IMR-90 (cell line): ENCODE measurements at regions not wholly inside any gene's neighbourhood (a gene's known extent, or its start where the extent isn't known, plus 50 kb on each side); places are given as distances from the start of the nearest gene placed in this dataset.

Experiments used
- ATAC-seq: fragments of 200-7000 bp; cut with Tn5 transposase; 2 replicates; pipeline ENCODE4 v1.9.1; 2020; ENCODE audit warnings: low read depth, mild to moderate bottlenecking, moderate library complexity
- BruUV-seq: library from RNA; stranded (reverse); fragments of 400-500 nt; replicated peaks from 2 replicates; lab custom pipeline; 2021; lab: Mats Ljungman, UMichigan
- CTCF ChIA-PET: fragments of 300-600 bp; formaldehyde crosslinking; extraction: SDS; loops from one replicate; lab custom pipeline; 2021; ENCODE audit warnings: antibody characterized with exemption; lab: Yijun Ruan, JAX
- POLR2A ChIA-PET: fragments of 300-600 bp; sonication (Branson Sonifier 250); formaldehyde crosslinking; loops from one replicate; lab custom pipeline; 2022; ENCODE audit warnings: antibody characterized with exemption; ENCODE audit not compliant: unreplicated experiment; lab: Charles Lee
- DNase-seq: peaks from one replicate; pipeline ENCODE4 v3.0.0; 2013
- H2AFZ ChIP-seq: replicated peaks from 2 replicates; pipeline ENCODE3; 2013; ENCODE audit warnings: low read length, mild to moderate bottlenecking; ENCODE audit not compliant: poor library complexity
- H2AK5ac ChIP-seq: 2 replicates; pipeline ENCODE4 v1.6.1; 2013; ENCODE audit warnings: low read depth, low read length, inconsistent platforms
- H2AK9ac ChIP-seq: replicated peaks from 2 replicates; pipeline ENCODE3; 2013; ENCODE audit warnings: mild to moderate bottlenecking, low read depth, low read length, moderate library complexity; ENCODE audit not compliant: poor library complexity
- H2BK120ac ChIP-seq: 2 replicates; pipeline ENCODE4 v1.6.1; 2013; ENCODE audit warnings: low read depth, low read length, inconsistent platforms
- H2BK15ac ChIP-seq: 3 replicates; pipeline ENCODE4 v1.6.1; 2013; ENCODE audit warnings: low read depth, low read length, inconsistent platforms
- H2BK20ac ChIP-seq: 2 replicates; pipeline ENCODE4 v1.6.1; 2013; ENCODE audit warnings: low read depth, mild to moderate bottlenecking, inconsistent platforms, low read length, moderate library complexity
- H2BK5ac ChIP-seq: 2 replicates; pipeline ENCODE4 v1.6.1; 2013; ENCODE audit warnings: mild to moderate bottlenecking, low read depth, low read length, inconsistent platforms; ENCODE audit not compliant: poor library complexity, severe bottlenecking
- H3K14ac ChIP-seq: replicated peaks from 2 replicates; pipeline ENCODE4 v1.6.1; 2013; ENCODE audit warnings: low read depth, low read length, inconsistent platforms
- H3K18ac ChIP-seq: 2 replicates; pipeline ENCODE4 v1.6.1; 2013; ENCODE audit warnings: low read depth, low read length, control low read depth
- H3K23ac ChIP-seq: 2 replicates; pipeline ENCODE4 v1.6.1; 2013; ENCODE audit warnings: low read depth, low read length, inconsistent platforms
- H3K27ac ChIP-seq: 2 replicates; pipeline ENCODE4 v1.5.1; 2013; ENCODE audit warnings: mild to moderate bottlenecking, control low read depth, low read length; ENCODE audit not compliant: insufficient read depth
- H3K27me3 ChIP-seq: 2 replicates; pipeline ENCODE4 v1.6.1; 2013; ENCODE audit warnings: low read length; ENCODE audit not compliant: control insufficient read depth, insufficient read depth
- H3K36me3 ChIP-seq: 2 replicates; pipeline ENCODE4 v1.6.1; 2013; ENCODE audit warnings: low read length, mixed read lengths; ENCODE audit not compliant: control insufficient read depth, insufficient read depth
- H3K4ac ChIP-seq: 2 replicates; pipeline ENCODE4 v1.6.1; 2013; ENCODE audit warnings: low read depth, low read length, inconsistent platforms
- H3K4me1 ChIP-seq: 2 replicates; pipeline ENCODE4 v1.6.1; 2013; ENCODE audit warnings: low read length, mixed read lengths; ENCODE audit not compliant: control insufficient read depth, insufficient read depth
- H3K4me2 ChIP-seq: 2 replicates; pipeline ENCODE4 v1.6.1; 2013; ENCODE audit warnings: low read depth, mild to moderate bottlenecking, control low read depth, low read length, moderate library complexity
- H3K4me3 ChIP-seq: 2 replicates; pipeline ENCODE4 v1.5.1; 2013; ENCODE audit warnings: low read depth, mild to moderate bottlenecking, control low read depth, low read length, moderate library complexity; ENCODE audit not compliant: insufficient read depth
- H3K56ac ChIP-seq: 2 replicates; pipeline ENCODE4 v1.6.1; 2013; ENCODE audit warnings: low read length, inconsistent platforms; ENCODE audit not compliant: insufficient read depth; ENCODE audit errors: extremely low read depth
- H3K79me1 ChIP-seq, 2 experiments: 2 replicates each; pipeline ENCODE4 v1.6.1; 2013; ENCODE audit warnings: low read length in 2 of 2, inconsistent platforms in 1 of 2, low read depth in 1 of 2
- H3K9ac ChIP-seq: 2 replicates; pipeline ENCODE4 v1.6.1; 2013; ENCODE audit warnings: low read depth, low read length, control low read depth
- H3K9me1 ChIP-seq: 2 replicates; pipeline ENCODE4 v1.6.1; 2013; ENCODE audit warnings: low read length, inconsistent platforms; ENCODE audit not compliant: insufficient read depth
- H3K9me3 ChIP-seq: 2 replicates; pipeline ENCODE4 v1.6.1; 2013; ENCODE audit warnings: low read length; ENCODE audit not compliant: control insufficient read depth, insufficient read depth
- H4K20me1 ChIP-seq: 2 replicates; pipeline ENCODE4 v1.6.1; 2013; ENCODE audit warnings: low read length, inconsistent platforms; ENCODE audit not compliant: insufficient read depth
- H4K5ac ChIP-seq: 2 replicates; pipeline ENCODE4 v1.6.1; 2013; ENCODE audit warnings: mild to moderate bottlenecking, low read depth, low read length, control low read depth
- H4K8ac ChIP-seq, 2 experiments: 2 replicates each; pipeline ENCODE4 v1.6.1; 2013; ENCODE audit warnings: low read depth in 2 of 2, low read length in 2 of 2, control low read depth in 1 of 2, inconsistent platforms in 1 of 2
- H4K91ac ChIP-seq: 2 replicates; pipeline ENCODE4 v1.6.1; 2013; ENCODE audit warnings: low read depth, low read length, inconsistent platforms; ENCODE audit not compliant: insufficient read depth
- SMC3 ChIP-seq: fragments of 150-350 bp; IDR thresholded peaks from 2 replicates; pipeline ENCODE4 v1.6.1; 2016; ENCODE audit warnings: low read depth, mild to moderate bottlenecking, antibody characterized with exemption, low read length, moderate library complexity
- WGBS, 2 experiments: methylation state at CpG; one replicate each; pipeline versions ENCODE4 v1.1.5 to v1.1.7; 2013; ENCODE audit warnings: missing lambda C conversion rate in 2 of 2; ENCODE audit not compliant: insufficient read length in 1 of 2; ENCODE audit errors: extremely low coverage in 2 of 2; 5-methylcytosine and 5-hydroxymethylcytosine counted together
- dilution Hi-C: fragments of 300-500 bp; cut with HindIII; formaldehyde crosslinking; loops from one replicate; pipeline ENCODE4 v1.14.3; 2018; ENCODE audit warnings: low sequenced_read_pairs; ENCODE audit not compliant: unreplicated experiment
- in situ Hi-C: fragments of 300-500 bp; cut with MboI; formaldehyde crosslinking; loops from 3 replicates; pipeline ENCODE4 v1.14.3; 2019; ENCODE audit warnings: low sequenced_read_pairs, inconsistent platforms, mixed read lengths
- intact Hi-C: fragments of 100-400 bp; cut with micrococcal nuclease; formaldehyde crosslinking; loops from 2 replicates; pipeline ENCODE4 v1.10.0; 2022

DNA sequence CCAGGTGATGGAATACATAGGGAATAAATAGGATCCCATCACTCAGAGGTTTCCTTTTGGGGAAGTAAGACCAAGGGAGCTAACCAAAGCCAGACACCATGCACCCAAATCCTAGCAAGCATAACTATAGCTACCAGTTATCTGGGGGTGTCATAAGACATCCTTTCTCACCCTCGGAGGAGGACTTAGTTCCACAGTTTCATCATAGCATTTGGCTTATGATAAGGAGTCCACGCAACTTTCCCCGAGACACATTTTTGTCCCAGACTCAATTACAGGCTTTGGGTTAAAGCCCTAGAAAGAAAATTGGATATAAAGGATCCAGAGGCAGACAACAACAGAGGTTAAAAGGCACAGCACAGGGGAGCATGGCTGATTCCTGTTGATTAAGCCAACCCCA, 442.9 kb downstream of the HTR7 start:
- H2BK15ac ChIP-seq, result no peak overlapping the region
- no peaks in the 10 kb centered on the region for H3K36me3 ChIP-seq
- H3K79me1 ChIP-seq, result no peaks in the 10 kb centered on the region
- H3K23ac ChIP-seq, result no peak overlapping the region
- no peak overlapping the region for H3K4me2 ChIP-seq
- no peak overlapping the region for H2BK20ac ChIP-seq
- ATAC-seq (no peak), DNase-seq (no peak)
- H2BK120ac ChIP-seq, result no peak overlapping the region
- WGBS, 2 experiments, result no CpG with 5 or more reads among the region's 3 CpGs
- intact Hi-C loops (loop anchor here (5.0 kb wide), 1 partner anchor 93 kb away; no protein-coding TSS in a partner anchor), in situ Hi-C loops (no loop called here), dilution Hi-C loops (no loop called here)
- H2AK5ac ChIP-seq, result no peak overlapping the region
- no peak overlapping the region for H4K91ac ChIP-seq
- H3K27me3 ChIP-seq, result no peaks in the 10 kb centered on the region
- H3K56ac ChIP-seq, result no peak overlapping the region
- TF ChIP-seq SMC3, result no peak
- H3K9me3 ChIP-seq, result 0 out of 2 replicates have a peak, but pooled peaks cover 4% of the 10 kb centered on the region
- H2BK5ac ChIP-seq, result no peak overlapping the region
- no peak overlapping the region for H4K8ac ChIP-seq
- no peak overlapping the region for H3K18ac ChIP-seq
- no peak overlapping the region for H3K4ac ChIP-seq
- H2AFZ ChIP-seq, result no peak overlapping the region
- no peak overlapping the region for H3K27ac ChIP-seq
- no peak overlapping the region for H3K14ac ChIP-seq
- BruUV-seq, result no TSS peak
- H2AK9ac ChIP-seq, result no peak overlapping the region
- no peak overlapping the region for H4K5ac ChIP-seq
- ChIA-PET CTCF (no interaction called here), POLR2A (no interaction called here)
- no peak overlapping the region for H3K9ac ChIP-seq
- no peaks in the 10 kb centered on the region for H4K20me1 ChIP-seq
- H3K4me3 ChIP-seq, result no peak overlapping the region
- H3K4me1 ChIP-seq, result peaks cover 10% of the 10 kb centered on the region
- peaks cover 6% of the 10 kb centered on the region for H3K9me1 ChIP-seq
